HAP-1 (cell line): ENCODE measurements at regions not wholly inside any gene's neighbourhood (a gene's known extent, or its start where the extent isn't known, plus 50 kb on each side); places are given as distances from the start of the nearest gene placed in this dataset.
"Not testable (repeated sequence)": the region's sequence is repeated elsewhere in the genome, so short reads cannot be mapped to it uniquely, and the experiment has no call there.

Experiments
- DNase-seq, 2 experiments: peaks; one replicate each; pipeline ENCODE4 v3.0.0-alpha.2; 2016 to 2020; ENCODE audit warnings: low spot score in 2 of 2
- H3K27me3 ChIP-seq: fragments of 250-450 bp; sonication (Bioruptor Pico); 2 replicates; pipeline ENCODE4 v1.5.1; 2020; ENCODE audit warnings: low read depth, mild to moderate bottlenecking, moderate library complexity
- H3K36me3 ChIP-seq: fragments of 250-450 bp; sonication (Bioruptor Pico); replicated peaks from 2 replicates; pipeline ENCODE4 v1.5.1; 2020; ENCODE audit warnings: mild to moderate bottlenecking
- H3K4me1 ChIP-seq: fragments of 250-450 bp; sonication (Bioruptor Pico); 2 replicates; pipeline ENCODE4 v1.5.1; 2020; ENCODE audit warnings: mild to moderate bottlenecking
- H3K4me3 ChIP-seq: fragments of 250-450 bp; sonication (Bioruptor Pico); 2 replicates; pipeline ENCODE4 v1.5.1; 2020; ENCODE audit warnings: mild to moderate bottlenecking, moderate library complexity
- H3K9me3 ChIP-seq: fragments of 250-450 bp; sonication (Bioruptor Pico); 2 replicates; pipeline ENCODE4 v1.5.1; 2020; ENCODE audit warnings: mild to moderate bottlenecking, moderate library complexity
- in situ Hi-C: fragments of 300-500 bp; cut with MboI; formaldehyde crosslinking; loops from 3 replicates; pipeline ENCODE4 v1.14.3; 2020; ENCODE audit warnings: low sequenced_read_pairs, inconsistent platforms, mixed read lengths

- H3K9me3 ChIP-seq = no peaks in the 10 kb centered on the region
- no peak overlapping the region for H3K4me3 ChIP-seq
- no peaks in the 10 kb centered on the region for H3K4me1 ChIP-seq
- H3K36me3 ChIP-seq = no peaks in the 10 kb centered on the region
- in situ Hi-C loops = no loop called here
- no peak for DNase-seq
- no peaks in the 10 kb centered on the region for H3K27me3 ChIP-seq
Measured at GRCh38 chr20:39762716-39763115, 800.6 kb downstream of the DHX35 start.

DNA sequence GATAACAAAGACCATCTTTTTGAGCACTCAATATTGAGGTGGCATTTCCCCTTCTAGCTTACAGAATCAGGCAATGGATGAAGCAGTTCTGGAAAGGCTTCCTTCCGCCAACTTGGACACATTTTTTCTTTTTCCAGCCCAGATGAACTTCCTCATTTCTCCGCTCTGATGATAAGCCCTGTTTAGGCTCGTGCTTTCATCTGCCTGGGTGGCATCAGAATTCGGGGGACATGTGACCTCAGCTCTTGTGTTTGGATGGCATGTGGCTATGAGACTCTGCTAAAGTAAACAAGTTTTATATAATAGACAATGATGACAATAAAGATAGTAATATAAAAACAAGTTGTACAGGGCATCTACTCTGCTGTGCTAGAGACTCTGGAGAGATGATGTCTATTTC lies 796.7 kb downstream of the DHX35 start:
- Histone ChIP-seq H3K9me3 (no peaks in the 10 kb centered on the region), H3K4me1 (no peaks in the 10 kb centered on the region), H3K4me3 (no peak overlapping the region), H3K27me3 (no peaks in the 10 kb centered on the region), H3K36me3 (no peaks in the 10 kb centered on the region)
- DNase-seq = no peak
- in situ Hi-C loops = no loop called here

- H3K9me3 ChIP-seq = no peaks in the 10 kb centered on the region
- no peaks in the 10 kb centered on the region for H3K4me1 ChIP-seq
- H3K36me3 ChIP-seq = no peaks in the 10 kb centered on the region
- no peak for DNase-seq
- in situ Hi-C loops = no loop called here
- H3K4me3 ChIP-seq = no peak overlapping the region
- no peaks in the 10 kb centered on the region for H3K27me3 ChIP-seq
Measured at GRCh38 chr20:39756828-39757227, 794.7 kb downstream of the DHX35 start.

GRCh38 chr20:39756369-39756768 lies 794.2 kb downstream of the DHX35 start:
- Histone ChIP-seq H3K27me3 (no peaks in the 10 kb centered on the region), H3K9me3 (no peaks in the 10 kb centered on the region), H3K4me3 (no peak overlapping the region), H3K4me1 (no peaks in the 10 kb centered on the region), H3K36me3 (no peaks in the 10 kb centered on the region)
- no peak for DNase-seq
- in situ Hi-C loops = no loop called here

DNA sequence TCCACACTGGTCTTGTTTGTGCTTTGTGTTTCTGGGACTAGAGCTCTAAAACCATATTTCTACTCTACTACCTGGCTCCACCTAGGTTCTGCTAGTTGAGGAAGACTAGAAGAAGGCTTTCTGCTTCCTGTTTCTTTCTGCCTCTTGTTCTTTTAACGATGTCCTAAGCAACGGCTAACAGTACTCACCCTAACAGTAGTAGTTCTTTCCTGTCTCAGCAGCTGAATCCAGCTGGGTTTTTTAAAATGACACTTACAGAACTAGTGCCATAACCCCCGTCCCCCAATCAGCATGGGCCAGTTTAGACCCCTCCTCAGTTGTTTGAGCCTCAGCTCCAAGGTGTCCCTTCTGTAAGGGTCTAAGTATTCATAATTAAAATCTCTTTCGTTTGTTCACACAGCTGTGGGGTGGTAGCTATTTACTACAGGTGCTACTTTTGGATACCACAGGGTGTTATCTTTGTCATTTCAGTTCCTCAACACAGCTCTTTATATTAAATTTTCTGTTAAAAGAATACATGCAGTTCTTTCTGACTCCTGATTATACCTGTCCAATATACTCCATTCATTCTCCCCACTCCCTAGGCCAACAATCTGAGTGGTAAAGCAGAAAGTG lies 790.2 kb downstream of the DHX35 start:
- H3K4me1 ChIP-seq = no peaks in the 10 kb centered on the region
- H3K27me3 ChIP-seq = no peaks in the 10 kb centered on the region
- H3K36me3 ChIP-seq = no peaks in the 10 kb centered on the region
- no peak for DNase-seq
- H3K9me3 ChIP-seq = no peaks in the 10 kb centered on the region
- in situ Hi-C loops = no loop called here
- H3K4me3 ChIP-seq = no peak overlapping the region

GRCh38 chr20:39751557-39752137 lies 789.5 kb downstream of the DHX35 start:
- no peaks in the 10 kb centered on the region for H3K27me3 ChIP-seq
- no peak overlapping the region for H3K4me3 ChIP-seq
- H3K9me3 ChIP-seq = no peaks in the 10 kb centered on the region
- DNase-seq = no peak
- H3K36me3 ChIP-seq = no peaks in the 10 kb centered on the region
- no peaks in the 10 kb centered on the region for H3K4me1 ChIP-seq
- in situ Hi-C loops = no loop called here

DNA sequence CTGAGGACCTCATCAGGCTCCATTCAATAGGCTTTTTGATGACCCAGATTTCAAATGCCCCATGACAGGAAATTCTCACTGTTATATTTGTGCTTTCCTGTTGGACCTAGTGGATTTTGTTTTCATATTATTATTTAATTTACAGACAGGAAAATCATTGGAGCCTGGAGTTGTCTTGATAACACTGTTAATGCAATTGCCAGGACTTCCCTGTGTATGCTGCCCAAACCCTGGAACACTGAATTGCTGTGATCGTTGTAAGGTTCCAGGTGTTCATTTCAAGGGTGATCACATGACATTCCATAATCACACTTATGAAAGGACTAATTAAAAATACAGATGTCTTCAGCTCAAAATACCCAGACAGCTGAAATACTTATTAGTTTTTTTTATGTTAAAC lies 783.2 kb downstream of the DHX35 start:
- Histone ChIP-seq H3K4me1 (no peaks in the 10 kb centered on the region), H3K9me3 (0 out of 2 replicates have a peak, but pooled peaks cover 2% of the 10 kb centered on the region), H3K36me3 (no peaks in the 10 kb centered on the region), H3K4me3 (no peak overlapping the region), H3K27me3 (no peaks in the 10 kb centered on the region)
- no peak for DNase-seq
- in situ Hi-C loops = no loop called here

DNA sequence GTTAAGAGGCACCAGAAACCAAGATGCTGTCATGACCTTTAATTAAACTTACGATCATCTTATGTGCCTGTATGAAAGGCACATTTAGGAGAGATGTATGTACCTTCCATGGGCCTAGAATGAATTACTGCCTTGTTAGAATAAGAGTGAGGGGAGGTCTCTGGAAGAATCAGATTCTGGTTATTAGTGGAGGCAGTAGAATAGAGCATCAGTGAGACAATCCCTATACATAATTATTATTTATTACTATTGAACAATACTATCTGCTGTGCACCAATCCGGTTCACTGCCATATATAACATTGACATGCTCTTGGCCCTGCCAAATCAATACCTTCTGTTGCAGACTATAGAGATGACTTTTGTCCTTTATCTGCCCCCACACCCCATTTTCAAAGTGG lies 776.5 kb downstream of the DHX35 start:
- DNase-seq = no peak
- Histone ChIP-seq H3K27me3 (no peaks in the 10 kb centered on the region), H3K36me3 (no peaks in the 10 kb centered on the region), H3K9me3 (0 out of 2 replicates have a peak, but pooled peaks cover 2% of the 10 kb centered on the region), H3K4me3 (no peak overlapping the region), H3K4me1 (no peaks in the 10 kb centered on the region)
- in situ Hi-C loops = no loop called here

DNA sequence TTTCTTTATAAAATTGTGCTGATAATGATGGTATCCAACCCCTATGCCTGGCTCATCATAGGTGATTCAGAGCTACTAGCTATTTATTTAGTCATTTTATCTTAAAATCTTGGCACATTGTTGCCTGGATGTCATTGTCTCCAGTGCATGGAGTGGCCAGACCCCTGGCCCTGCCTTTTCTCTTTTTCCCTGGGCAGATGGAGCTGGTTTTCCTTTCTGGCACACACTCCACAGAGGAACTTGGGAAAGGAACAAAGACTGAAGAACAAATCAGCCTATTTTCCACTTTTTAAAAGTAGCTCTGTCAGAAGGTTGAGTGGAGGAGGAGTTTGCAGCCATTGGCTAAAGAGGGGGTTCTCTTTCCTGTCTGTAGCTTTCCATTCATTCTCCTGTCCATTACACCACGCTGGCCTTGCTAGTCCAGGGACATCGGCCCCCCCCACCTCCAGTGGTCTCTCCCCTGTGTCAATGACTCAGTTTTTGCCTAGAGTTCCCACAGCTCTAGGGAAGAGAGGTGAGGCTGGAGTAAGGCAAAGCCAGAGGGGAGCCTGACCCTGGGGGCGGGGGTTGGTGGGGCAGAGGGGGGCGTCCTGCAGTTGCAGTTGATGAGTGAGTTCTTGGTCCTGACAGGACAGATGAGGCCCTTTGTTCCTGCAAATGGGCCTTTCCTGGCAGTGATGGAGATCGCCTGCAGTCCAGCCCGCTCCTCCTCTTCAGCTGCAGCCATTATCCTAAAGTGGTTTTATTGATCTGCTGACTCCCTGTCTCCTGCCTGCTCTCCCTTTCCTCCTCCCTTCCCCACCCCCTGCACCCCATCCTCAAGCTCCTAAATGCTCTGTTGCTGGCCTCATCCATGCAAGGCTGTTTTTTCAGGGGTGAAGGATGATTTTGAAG lies 774.5 kb downstream of the DHX35 start:
- Histone ChIP-seq H3K27me3 (no peaks in the 10 kb centered on the region), H3K4me3 (no peak overlapping the region), H3K36me3 (no peaks in the 10 kb centered on the region), H3K9me3 (no peaks in the 10 kb centered on the region), H3K4me1 (no peaks in the 10 kb centered on the region)
- in situ Hi-C loops = no loop called here
- DNase-seq = no peak

GRCh38 chr20:39725513-39725912 lies 763.4 kb downstream of the DHX35 start:
- H3K9me3 ChIP-seq, in situ Hi-C loops, H3K4me1 ChIP-seq, H3K36me3 ChIP-seq, DNase-seq, H3K4me3 ChIP-seq, H3K27me3 ChIP-seq: not testable (repeated sequence)

DNA sequence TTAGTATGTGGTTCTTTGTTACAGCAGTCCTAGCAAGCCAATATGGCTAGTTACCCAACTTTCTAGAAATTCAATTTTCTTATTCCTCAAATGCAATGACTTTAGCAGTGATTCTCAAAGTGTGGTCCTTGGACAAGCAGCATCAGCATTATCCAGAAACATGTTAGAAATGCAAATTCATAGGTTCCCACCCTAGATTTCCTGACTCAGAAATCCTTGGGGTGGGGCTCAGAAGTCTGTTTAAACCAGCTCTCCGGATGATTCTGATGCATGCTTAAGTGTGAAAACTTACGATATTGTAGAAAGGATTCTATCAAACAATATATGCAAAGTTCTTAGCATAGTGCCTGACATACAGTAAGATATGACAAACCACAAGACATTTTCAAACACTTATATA lies 757.1 kb downstream of the DHX35 start:
- in situ Hi-C loops = no loop called here
- no peak overlapping the region for H3K4me3 ChIP-seq
- H3K9me3 ChIP-seq = no peaks in the 10 kb centered on the region; the same call in 1 of the 2 replicates
- H3K27me3 ChIP-seq = no peaks in the 10 kb centered on the region
- no peaks in the 10 kb centered on the region for H3K4me1 ChIP-seq
- no peaks in the 10 kb centered on the region for H3K36me3 ChIP-seq
- DNase-seq = no peak

- no peaks in the 10 kb centered on the region for H3K27me3 ChIP-seq
- H3K4me3 ChIP-seq = no peak overlapping the region
- no peak for DNase-seq
- in situ Hi-C loops = no loop called here
- H3K9me3 ChIP-seq = no peaks in the 10 kb centered on the region; the same call in 1 of the 2 replicates
- H3K36me3 ChIP-seq = no peaks in the 10 kb centered on the region
- H3K4me1 ChIP-seq = no peaks in the 10 kb centered on the region
Measured at GRCh38 chr20:39717936-39718335, 755.8 kb downstream of the DHX35 start.

GRCh38 chr20:39716796-39717341 lies 754.7 kb downstream of the DHX35 start:
- no peak overlapping the region for H3K4me3 ChIP-seq
- no peaks in the 10 kb centered on the region for H3K27me3 ChIP-seq
- H3K4me1 ChIP-seq = no peaks in the 10 kb centered on the region
- H3K9me3 ChIP-seq = no peaks in the 10 kb centered on the region; the same call in 1 of the 2 replicates
- no peak for DNase-seq
- in situ Hi-C loops = no loop called here
- no peaks in the 10 kb centered on the region for H3K36me3 ChIP-seq
